Ovary (tissue), 3 donors: ENCODE measurements at regions not wholly inside any gene's neighbourhood (a gene's known extent, or its start where the extent isn't known, plus 50 kb on each side); places are given as distances from the start of the nearest gene placed in this dataset.

Experiments used
- POLR2A ChIP-seq: fragments of 450-650 bp; IDR thresholded peaks from one replicate; pipeline ENCODE4 v1.6.1; 2017; ENCODE audit warnings: antibody characterized with exemption, mild to moderate bottlenecking, moderate library complexity
- TF ChIP-seq, protein P1 (sequence below), 3 donors: fragments of 450-650 bp in 2 of 3; fragments of 200-600 bp in 1 of 3; IDR thresholded peaks; one replicate each; pipeline versions ENCODE4 v1.5.1 to v1.8.0; 2016 to 2022; ENCODE audit warnings: antibody characterized with exemption in 3 of 3, mild to moderate bottlenecking in 1 of 3
- donor health status: DM: no; HTN: no; CAD: no.

DNA sequence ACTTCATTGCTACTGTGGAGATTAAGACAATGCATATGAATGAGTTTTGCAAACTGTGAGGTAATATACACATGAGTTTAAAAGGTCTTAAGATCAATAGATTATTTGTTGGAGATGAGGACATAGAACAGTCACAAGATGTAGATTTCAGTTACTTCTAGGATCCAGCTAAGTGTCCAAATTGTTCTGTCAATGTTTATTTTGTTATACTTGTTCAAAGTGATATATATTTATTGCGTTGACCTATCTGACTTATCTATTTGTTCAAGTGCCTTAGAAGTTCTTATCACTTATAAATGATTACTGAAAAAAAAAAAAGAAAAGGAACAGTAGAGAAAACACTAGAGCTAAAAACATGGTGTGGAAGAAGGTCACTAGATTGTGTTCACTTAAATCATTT is 75.6 kb upstream of the GRIN3A start:
- TF ChIP-seq, protein P1, sequence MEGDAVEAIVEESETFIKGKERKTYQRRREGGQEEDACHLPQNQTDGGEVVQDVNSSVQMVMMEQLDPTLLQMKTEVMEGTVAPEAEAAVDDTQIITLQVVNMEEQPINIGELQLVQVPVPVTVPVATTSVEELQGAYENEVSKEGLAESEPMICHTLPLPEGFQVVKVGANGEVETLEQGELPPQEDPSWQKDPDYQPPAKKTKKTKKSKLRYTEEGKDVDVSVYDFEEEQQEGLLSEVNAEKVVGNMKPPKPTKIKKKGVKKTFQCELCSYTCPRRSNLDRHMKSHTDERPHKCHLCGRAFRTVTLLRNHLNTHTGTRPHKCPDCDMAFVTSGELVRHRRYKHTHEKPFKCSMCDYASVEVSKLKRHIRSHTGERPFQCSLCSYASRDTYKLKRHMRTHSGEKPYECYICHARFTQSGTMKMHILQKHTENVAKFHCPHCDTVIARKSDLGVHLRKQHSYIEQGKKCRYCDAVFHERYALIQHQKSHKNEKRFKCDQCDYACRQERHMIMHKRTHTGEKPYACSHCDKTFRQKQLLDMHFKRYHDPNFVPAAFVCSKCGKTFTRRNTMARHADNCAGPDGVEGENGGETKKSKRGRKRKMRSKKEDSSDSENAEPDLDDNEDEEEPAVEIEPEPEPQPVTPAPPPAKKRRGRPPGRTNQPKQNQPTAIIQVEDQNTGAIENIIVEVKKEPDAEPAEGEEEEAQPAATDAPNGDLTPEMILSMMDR (IDR thresholded peaks at IDR 0.05): no peak
- no peak for TF ChIP-seq POLR2A
